ENCODE measurements at regions not wholly inside any gene's neighbourhood (a gene's known extent, or its start where the extent isn't known, plus 50 kb on each side); places are given as distances from the start of the nearest gene placed in this dataset.

- TF ChIP-seq POLR2AphosphoS5 (IDR thresholded peaks at IDR 0.05; ENCODE audit: low read depth, low read length) (no peak), SPI1 (IDR thresholded peaks at IDR 0.05; ENCODE audit: low read depth, low read length) (no peak), POLR2A (IDR thresholded peaks at IDR 0.05; ENCODE audit: low read depth, low read length) (no peak), TAF1 (IDR thresholded peaks at IDR 0.05; ENCODE audit: low read depth, low read length) (no peak), POU2F2 (IDR thresholded peaks at IDR 0.05; ENCODE audit: low read depth, low read length) (no peak)
These were observed 116.6 kb upstream of the FOXD3 start for GRCh38 chr1:63205776-63206175.

Data from GM12891 (cell line).